ENCODE measurements at regions not wholly inside any gene's neighbourhood (a gene's known extent, or its start where the extent isn't known, plus 50 kb on each side); places are given as distances from the start of the nearest gene placed in this dataset.

DNA sequence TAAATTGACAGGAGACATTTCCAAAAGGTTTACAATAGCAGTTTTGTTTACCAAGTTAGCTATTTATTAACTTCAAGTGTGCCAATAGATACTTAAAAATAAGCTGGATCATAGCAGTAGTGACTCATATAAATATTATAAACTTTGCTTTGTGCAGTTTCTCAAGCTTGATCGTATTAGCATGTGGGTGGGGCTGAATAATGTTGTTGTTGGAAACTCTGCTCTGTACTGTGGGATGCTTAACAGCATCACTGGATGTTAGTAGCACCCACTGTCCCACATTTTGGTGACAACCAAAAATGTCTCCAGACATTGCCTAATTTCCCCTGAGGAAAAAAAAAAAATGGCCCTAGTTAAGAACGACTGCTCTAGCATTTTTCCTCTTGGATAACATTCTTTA lies 855.2 kb upstream of the ADGRL3 start:
- no peak overlapping the region for H3K27ac ChIP-seq (ENCODE audit: low read depth)
- no peak overlapping the region for H2AFZ ChIP-seq
- H3K4me2 ChIP-seq = no peak overlapping the region
- H3K36me3 ChIP-seq (ENCODE audit: insufficient read depth) = no peaks in the 10 kb centered on the region
- no peaks in the 10 kb centered on the region for H3K27me3 ChIP-seq (ENCODE audit: insufficient read depth)
- no peak overlapping the region for H3K4me3 ChIP-seq
- H3F3A ChIP-seq (replicated peaks; ENCODE audit: low read depth) = no peaks in the 10 kb centered on the region
- no peak for DNase-seq (ENCODE audit: low spot score)
- Mint-ChIP-seq H3K27ac (no peak overlapping the region), H3K9me3 (no peaks in the 10 kb centered on the region), H3K4me3 (no peak overlapping the region), H3K36me3 (ENCODE audit: low read depth) (no peaks in the 10 kb centered on the region), H3K4me1 (peaks cover 5% of the 10 kb centered on the region; the same call in 1 of the 3 replicates), H3K27me3 (ENCODE audit: insufficient read depth, low read depth, poor library complexity) (no peaks in the 10 kb centered on the region)
- no peaks in the 10 kb centered on the region for H4K20me1 ChIP-seq (replicated peaks; ENCODE audit: insufficient read depth)
- no peak for ATAC-seq
- no peaks in the 10 kb centered on the region for H3K4me1 ChIP-seq (ENCODE audit: insufficient read depth)
- H3K9me2 ChIP-seq (ENCODE audit: insufficient read depth) = no peaks in the 10 kb centered on the region
- H3K79me2 ChIP-seq (replicated peaks; ENCODE audit: insufficient read depth) = no peaks in the 10 kb centered on the region
- no peak for TF ChIP-seq JUNB (IDR thresholded peaks at IDR 0.05; ENCODE audit: unreplicated experiment)
- no peak for TF ChIP-seq NANOG (IDR thresholded peaks at IDR 0.05; ENCODE audit: borderline replicate concordance)

DNA sequence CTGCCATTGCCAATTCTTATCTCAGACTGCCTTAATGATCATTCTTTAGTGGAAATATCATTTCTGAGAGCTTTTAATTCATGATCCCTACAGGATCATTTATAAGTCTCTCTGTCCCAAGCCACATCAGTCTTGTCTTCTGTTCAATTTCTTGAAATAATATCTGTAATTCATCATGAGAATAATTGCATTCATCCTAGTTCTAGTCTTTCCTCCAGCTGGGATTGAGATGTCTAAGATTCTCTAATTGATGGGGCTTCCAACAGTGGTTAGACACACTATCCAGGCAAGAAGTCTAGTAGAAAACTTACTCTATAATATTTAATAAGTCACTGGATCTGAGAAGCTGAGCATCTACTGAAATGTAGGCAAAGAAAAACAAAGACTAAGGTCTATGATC lies 854.7 kb upstream of the ADGRL3 start:
- H3K27ac ChIP-seq (ENCODE audit: low read depth) = no peak overlapping the region
- H3K36me3 Mint-ChIP-seq (ENCODE audit: low read depth) = no peaks in the 10 kb centered on the region
- TF ChIP-seq ZNF331 (CRISPR knock-in tag; IDR thresholded peaks at IDR 0.05; ENCODE audit: low read depth) (no peak), EZH2 (IDR thresholded peaks at IDR 0.05; ENCODE audit: low read depth, unreplicated experiment) (no peak), ZNF114 (CRISPR knock-in tag; IDR thresholded peaks at IDR 0.05) (no peak), EZH2phosphoT487 (IDR thresholded peaks at IDR 0.05; ENCODE audit: unreplicated experiment) (no peak), STAT1 (IDR thresholded peaks at IDR 0.05; ENCODE audit: unreplicated experiment) (no peak), REST (IDR thresholded peaks at IDR 0.05; ENCODE audit: unreplicated experiment) (no peak), ETS1 (IDR thresholded peaks at IDR 0.05) (no peak), JUNB (IDR thresholded peaks at IDR 0.05; ENCODE audit: unreplicated experiment) (no peak), NANOG (IDR thresholded peaks at IDR 0.05; ENCODE audit: borderline replicate concordance) (no peak), CREB1 (CRISPR knock-in tag; IDR thresholded peaks at IDR 0.05; ENCODE audit: low read depth) (no peak), POLR2AphosphoS5 (IDR thresholded peaks at IDR 0.05; ENCODE audit: low read depth) (no peak)
- TF ChIP-seq, protein P1, sequence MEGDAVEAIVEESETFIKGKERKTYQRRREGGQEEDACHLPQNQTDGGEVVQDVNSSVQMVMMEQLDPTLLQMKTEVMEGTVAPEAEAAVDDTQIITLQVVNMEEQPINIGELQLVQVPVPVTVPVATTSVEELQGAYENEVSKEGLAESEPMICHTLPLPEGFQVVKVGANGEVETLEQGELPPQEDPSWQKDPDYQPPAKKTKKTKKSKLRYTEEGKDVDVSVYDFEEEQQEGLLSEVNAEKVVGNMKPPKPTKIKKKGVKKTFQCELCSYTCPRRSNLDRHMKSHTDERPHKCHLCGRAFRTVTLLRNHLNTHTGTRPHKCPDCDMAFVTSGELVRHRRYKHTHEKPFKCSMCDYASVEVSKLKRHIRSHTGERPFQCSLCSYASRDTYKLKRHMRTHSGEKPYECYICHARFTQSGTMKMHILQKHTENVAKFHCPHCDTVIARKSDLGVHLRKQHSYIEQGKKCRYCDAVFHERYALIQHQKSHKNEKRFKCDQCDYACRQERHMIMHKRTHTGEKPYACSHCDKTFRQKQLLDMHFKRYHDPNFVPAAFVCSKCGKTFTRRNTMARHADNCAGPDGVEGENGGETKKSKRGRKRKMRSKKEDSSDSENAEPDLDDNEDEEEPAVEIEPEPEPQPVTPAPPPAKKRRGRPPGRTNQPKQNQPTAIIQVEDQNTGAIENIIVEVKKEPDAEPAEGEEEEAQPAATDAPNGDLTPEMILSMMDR (conservative IDR thresholded peaks at IDR 0.05; ENCODE audit: low read depth in 2 of 2) = no peak

More for the DNA sequence above, 854.7 kb upstream of the ADGRL3 start:
- no peak overlapping the region for H3K4me3 Mint-ChIP-seq
- H3K36me3 ChIP-seq (ENCODE audit: insufficient read depth) = no peaks in the 10 kb centered on the region
- H3K27me3 ChIP-seq (ENCODE audit: insufficient read depth) = no peaks in the 10 kb centered on the region
- no peaks in the 10 kb centered on the region for H3K79me2 ChIP-seq (replicated peaks; ENCODE audit: insufficient read depth)
- no peaks in the 10 kb centered on the region for H3K4me1 ChIP-seq (ENCODE audit: insufficient read depth)
- no peaks in the 10 kb centered on the region for H3K9me3 Mint-ChIP-seq
- no peaks in the 10 kb centered on the region for H3K27me3 Mint-ChIP-seq (ENCODE audit: insufficient read depth, low read depth, poor library complexity)
- H2AFZ ChIP-seq = no peak overlapping the region
- peaks cover 5% of the 10 kb centered on the region; the same call in 1 of the 3 replicates for H3K4me1 Mint-ChIP-seq
- no peaks in the 10 kb centered on the region for H3F3A ChIP-seq (replicated peaks; ENCODE audit: low read depth)
- H3K9me2 ChIP-seq (ENCODE audit: insufficient read depth) = no peaks in the 10 kb centered on the region
- no peak overlapping the region for H3K4me2 ChIP-seq
- no peak overlapping the region for H3K4me3 ChIP-seq
- no peaks in the 10 kb centered on the region for H4K20me1 ChIP-seq (replicated peaks; ENCODE audit: insufficient read depth)
- DNase-seq (ENCODE audit: low spot score) = no peak
- ATAC-seq = no peak
- H3K27ac Mint-ChIP-seq = no peak overlapping the region
